HG03571 (cell line): ENCODE measurements at regions not wholly inside any gene's neighbourhood (a gene's known extent, or its start where the extent isn't known, plus 50 kb on each side); places are given as distances from the start of the nearest gene placed in this dataset.
"Not testable (repeated sequence)": the region's sequence is repeated elsewhere in the genome, so short reads cannot be mapped to it uniquely, and the experiment has no call there.

Experiments used
- ATAC-seq: cut with Tn5 transposase; IDR thresholded peaks from one replicate; pipeline ENCODE4 v1.9.1; 2021; ENCODE audit not compliant: unreplicated experiment

GRCh38 chr13:47707414-47707813 is 293.7 kb downstream of the SUCLA2 start:
- no peak for ATAC-seq

DNA sequence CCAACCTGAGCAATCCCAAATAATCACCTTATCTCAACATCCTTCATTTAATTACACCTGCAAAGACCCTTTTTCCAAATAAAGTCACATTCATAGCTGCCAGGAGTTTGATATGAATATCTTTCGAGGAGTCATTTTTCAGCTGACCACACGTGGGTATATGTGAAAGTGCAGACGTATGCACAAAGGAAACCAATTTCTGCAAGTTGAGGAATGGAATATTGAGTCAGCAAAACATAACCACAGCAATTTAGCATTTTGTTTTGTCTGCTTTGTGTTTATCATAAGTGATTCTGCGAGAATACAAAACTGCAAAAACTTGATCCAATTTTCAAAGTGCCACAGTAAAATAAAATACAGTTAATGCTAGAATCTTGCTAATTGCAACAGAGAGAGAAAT is 295.9 kb downstream of the SUCLA2 start:
- no peak for ATAC-seq

- ATAC-seq, result no peak
These were observed 304.4 kb downstream of the SUCLA2 start for GRCh38 chr13:47696674-47697073.

- ATAC-seq, result no peak
These were observed 313.5 kb downstream of the SUCLA2 start for GRCh38 chr13:47687577-47687976.

DNA sequence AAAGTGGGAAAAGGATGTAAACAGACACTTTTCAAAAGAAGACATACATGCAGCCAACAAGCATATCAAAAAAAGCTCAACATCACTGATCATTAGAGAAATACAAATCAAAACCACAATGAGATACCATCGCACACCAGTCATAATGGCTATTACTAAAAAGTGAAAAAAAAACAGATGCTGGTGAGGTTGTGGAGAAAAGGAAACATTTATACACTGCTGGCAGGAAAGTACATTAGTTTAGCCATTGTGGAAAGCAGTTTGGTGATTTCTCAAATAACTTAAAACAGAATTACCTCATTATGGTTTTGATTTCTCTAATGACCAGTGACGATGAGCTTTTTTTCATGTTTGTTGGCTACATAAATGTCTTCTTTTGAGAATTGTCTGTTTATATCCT is 315.9 kb downstream of the SUCLA2 start:
- ATAC-seq, result not testable (repeated sequence)

- no peak for ATAC-seq
These were observed 320.3 kb downstream of the SUCLA2 start for GRCh38 chr13:47680748-47681147.

DNA sequence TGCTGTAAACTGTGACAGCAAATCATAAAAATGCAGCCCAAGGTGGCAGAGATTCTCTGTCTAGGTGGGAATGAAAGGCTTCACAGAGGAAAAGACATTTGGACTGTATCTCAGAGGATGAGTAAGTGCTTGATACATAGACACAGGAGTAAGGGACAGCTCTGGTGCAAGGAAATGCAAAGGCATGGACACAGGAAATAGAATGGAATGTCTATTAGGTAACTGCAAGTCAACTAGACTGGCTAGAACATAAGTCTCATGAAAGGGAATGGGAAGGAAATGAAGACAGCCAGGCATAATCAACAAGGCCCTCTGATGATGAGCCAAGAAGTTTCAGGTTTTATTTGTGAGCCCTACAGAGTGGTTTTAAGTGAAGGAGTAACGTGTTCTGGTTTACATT is 321.7 kb downstream of the SUCLA2 start:
- no peak for ATAC-seq

DNA sequence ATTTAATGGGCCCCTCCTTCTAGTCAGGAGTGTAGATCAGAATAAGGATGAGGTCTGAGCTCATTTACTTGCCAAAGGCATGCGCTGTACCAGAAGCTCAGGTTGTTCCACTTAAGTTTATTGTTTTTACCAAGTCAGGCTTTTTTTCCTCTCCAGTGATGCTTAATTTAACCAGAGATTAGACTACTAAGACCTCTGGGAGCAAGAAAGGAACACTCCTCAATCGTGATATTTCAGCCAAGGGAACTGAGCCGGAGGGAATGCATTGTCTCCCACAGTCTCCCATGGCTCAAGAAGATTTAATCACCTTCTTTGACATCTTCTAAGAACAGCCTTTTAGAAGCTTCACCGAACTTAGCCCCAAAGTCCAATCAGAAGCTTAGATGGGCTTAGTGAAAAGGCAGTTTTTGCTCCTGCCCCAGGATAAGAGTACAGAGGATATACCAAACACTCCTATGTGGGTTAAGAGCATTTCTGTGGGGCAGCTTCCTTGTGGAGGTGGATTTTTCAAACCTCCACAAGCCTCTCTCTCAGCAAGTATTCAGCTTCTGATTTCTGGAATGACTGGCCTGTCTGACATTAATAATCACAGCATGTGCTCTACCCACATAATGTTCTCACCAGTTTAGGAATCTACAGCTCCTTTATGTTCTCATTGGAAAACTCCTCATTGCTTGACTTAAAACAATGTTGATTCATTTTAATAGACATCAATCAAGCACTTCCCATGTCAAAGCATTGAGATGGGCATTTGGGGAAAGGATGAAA is 322.7 kb downstream of the SUCLA2 start:
- ATAC-seq, result no peak

DNA sequence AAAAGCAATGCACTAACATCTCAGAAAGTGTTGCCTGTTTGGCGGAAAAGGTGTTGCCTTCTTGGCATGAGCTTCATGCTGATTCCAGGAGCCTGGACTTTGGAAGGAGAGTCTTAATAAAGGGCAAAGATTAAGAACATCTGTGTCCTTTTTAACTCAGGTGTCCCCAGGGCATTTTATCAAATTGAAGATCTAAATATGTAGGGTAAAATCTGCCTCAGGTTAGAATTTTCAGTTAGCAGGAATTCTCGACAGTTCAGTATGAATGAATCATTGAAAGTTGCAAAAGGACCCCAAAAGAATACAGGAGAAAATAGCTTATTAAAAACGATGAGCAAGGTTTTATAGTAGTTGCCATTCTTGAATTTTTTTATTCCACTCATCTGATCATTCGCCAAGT is 325.2 kb downstream of the SUCLA2 start:
- ATAC-seq, result no peak

DNA sequence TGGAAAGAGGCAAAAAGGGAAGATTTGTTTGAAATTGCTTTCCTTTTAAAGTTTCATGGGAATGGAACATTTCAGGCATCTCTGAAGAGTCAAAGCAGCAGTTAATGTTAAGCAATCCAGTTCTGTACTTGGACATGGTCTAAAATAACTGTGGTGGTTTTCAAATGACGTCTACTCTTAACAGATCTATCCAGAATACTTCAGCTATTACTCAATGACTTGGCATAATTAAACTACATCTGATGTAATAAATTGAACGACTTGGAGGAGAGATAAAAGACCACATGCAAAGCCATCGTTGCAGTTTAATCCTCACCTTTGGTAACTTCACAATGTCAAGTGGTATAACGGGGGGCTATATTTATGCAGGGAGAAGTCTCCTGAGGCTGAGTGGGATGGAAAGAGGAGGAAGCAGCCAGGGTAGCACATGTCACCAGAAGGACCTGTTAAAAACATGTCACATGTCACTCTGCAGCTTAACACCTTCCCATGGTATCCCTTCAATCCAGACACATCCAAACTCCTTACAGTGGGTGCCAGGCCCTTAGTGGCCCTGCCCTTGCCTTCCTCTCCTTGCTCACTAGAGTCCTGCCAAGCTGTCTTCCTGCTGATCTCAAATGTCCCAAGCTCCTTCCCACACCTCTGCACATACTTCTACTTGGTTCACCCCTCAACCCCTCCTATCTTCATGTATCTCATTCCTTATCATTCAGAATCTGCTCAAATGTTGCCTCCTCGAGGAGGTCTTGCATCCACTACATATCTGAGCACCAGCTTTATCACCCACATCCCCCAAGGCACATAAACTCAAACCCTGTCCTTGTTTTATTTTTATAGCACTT is 327.8 kb downstream of the SUCLA2 start:
- ATAC-seq, result no peak

DNA sequence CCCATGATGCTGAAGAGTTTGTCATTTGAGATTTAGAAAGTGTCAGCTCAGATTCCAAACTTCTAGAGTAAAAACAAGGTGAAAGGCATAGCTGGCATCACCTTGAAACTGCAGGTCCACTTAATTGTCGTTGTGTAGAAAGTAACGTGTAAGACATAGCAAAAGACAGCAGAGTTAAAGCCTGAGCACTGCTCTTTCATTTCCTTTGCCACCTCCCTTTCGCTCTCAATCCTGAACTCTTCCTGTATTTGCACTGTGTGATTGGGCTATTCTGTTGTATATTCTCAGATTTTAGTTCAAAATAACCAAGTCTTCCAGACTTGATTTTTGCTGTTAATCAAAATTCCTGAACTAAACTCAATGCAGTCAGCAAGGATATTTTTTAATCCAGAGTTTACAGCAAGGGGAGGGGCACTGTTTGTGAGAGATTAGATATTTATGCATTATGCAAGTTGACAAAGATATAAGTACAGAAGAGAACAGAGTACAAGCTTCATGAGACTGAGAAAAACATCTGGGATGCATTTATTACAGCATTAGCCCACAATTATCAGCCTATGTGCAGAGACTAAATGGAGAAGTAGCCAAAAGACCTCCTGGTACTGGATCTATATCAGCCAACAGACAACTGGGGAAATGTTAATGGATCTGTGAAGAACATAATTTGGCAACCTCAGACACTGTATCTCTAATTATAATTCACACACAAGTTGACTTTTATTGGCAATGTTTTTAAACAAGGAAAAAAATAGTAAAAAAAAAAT is 328.6 kb downstream of the SUCLA2 start:
- ATAC-seq, result no peak

- ATAC-seq, result no peak
These were observed 329.3 kb downstream of the SUCLA2 start for GRCh38 chr13:47671776-47672175.

GRCh38 chr13:47665043-47665442 is 336.0 kb downstream of the SUCLA2 start:
- no peak for ATAC-seq

- no peak for ATAC-seq
These were observed 340.0 kb downstream of the SUCLA2 start for GRCh38 chr13:47661076-47661475.

- no peak for ATAC-seq
These were observed 344.4 kb downstream of the SUCLA2 start for GRCh38 chr13:47656651-47657050.

DNA sequence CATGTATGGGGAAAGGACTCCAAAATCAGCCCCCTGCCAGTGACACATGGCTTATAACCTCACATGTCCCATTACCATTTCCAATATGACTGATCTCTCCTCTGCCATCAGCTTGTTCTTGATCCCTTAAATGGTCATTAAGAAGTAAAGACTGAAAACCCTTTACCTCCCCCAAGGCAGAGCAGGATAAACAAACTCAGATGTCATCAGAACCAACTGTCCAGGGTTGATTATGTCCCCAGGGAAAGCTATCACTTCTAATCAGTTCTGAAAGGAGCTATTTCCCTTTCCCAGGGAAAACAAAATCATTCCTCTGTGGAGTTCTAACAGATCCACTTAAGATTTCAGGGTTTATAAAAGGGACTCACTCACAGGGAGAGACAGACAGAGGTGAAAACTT is 350.9 kb downstream of the SUCLA2 start:
- no peak for ATAC-seq

GRCh38 chr13:47647001-47647400 is 354.1 kb downstream of the SUCLA2 start:
- ATAC-seq, result no peak

GRCh38 chr13:47646298-47646697 is 354.8 kb downstream of the SUCLA2 start:
- no peak for ATAC-seq

DNA sequence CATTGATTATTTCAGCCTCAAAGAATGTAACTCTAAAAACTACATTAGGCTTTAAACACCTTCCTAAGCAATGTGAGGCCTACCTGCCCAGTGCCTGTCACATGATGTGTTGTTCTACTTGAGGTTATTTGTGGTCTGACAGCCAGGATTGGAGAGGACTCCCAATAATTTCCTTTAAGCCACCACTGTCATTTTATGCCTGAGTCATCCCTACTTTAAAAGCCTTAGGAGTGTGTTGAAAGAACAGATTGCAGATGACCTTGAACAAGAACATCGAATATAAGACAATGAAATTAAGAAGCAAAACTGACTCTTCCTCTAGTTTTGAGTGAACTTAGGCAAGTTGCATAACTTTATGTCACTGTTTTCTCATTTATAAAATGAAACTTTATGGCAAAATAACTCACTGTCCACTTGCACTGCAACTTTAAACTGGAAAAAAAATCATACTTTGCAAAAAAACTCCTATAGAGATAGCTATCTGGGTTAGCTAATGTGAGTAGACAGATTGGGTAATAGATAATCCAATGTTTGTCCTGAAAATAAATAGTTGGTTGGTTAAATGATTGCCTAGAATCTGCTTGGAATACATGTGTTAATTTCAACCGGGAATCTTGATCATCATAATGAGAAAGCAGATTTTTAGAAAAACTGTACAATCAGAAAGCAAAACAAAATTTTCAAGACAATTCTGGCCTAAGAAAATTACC is 361.2 kb downstream of the SUCLA2 start:
- ATAC-seq, result no peak

DNA sequence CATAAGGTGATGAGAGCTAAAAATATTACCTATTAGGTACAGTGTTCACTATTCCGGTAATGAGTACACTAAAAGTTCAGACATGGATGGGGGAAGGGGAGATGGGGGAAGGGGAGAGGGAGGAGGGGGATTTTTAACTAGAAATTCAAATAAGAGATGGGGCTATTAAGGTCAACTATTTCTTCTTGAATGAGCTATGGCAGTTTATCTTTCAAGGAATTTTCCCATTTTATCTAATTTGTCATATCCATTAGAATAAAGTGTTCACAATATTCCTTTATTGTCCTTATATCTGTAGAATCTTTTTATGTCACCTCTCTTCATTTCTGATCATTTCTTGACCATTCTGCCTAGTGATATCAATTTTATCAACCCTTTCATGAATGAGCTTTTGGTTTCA is 362.4 kb downstream of the SUCLA2 start:
- no peak for ATAC-seq

DNA sequence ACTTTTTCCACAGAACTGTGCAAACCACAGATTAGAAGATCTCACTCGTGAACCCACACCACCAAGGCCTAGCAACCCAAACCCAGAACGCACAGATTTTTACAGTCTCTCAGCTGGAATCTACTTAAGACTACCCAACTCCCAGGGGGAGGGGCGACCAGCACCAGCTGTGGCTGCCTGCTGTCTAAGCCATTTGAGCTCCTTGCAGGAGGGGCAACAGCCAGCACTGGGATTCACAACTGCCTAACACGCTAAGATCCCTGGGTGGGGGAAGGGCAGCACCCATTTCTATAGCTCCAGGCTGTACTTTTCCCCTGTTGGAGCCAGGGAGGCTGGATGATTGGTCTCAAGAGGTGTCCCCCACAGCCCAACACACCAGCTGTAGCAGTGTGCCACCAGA is 368.8 kb downstream of the SUCLA2 start:
- ATAC-seq, result no peak
